ENCODE measurements at regions not wholly inside any gene's neighbourhood (a gene's known extent, or its start where the extent isn't known, plus 50 kb on each side); places are given as distances from the start of the nearest gene placed in this dataset.

DNA sequence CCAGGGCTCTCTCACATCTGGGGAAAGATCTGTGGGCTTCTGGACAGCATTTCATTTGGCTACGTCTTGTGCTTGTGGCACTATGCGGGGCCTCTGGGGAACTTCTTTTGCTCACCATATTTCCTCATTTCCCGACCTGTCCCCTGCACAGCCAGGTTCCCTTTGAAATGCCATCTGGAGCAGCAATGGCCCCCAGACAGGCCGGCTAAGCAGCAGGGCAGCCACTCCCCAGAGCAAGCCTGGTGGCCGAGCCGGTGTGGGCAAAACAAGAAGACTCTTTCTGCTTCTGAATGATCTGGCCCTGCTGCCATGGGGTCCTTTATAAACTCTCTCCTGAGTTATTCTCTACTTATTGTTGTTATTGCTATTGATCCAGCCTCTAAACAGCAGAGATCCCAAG is 190.7 kb upstream of the NECTIN1 start:
- Histone ChIP-seq H4K20me1 (ENCODE audit: control insufficient read depth, insufficient read depth, insufficient read length) (no peaks in the 10 kb centered on the region), H3K79me2 (ENCODE audit: insufficient read depth, low read length) (no peaks in the 10 kb centered on the region), H4K91ac (ENCODE audit: insufficient read length, low read depth, low read length) (no peak overlapping the region), H3K4me1 (ENCODE audit: insufficient read depth, low read length) (no peaks in the 10 kb centered on the region), H3K27me3 (ENCODE audit: insufficient read depth, low read length) (no peaks in the 10 kb centered on the region), H4K5ac (ENCODE audit: insufficient read length, low read depth, low read length) (no peak overlapping the region), H2BK15ac (ENCODE audit: low read depth, low read length) (no peak overlapping the region), H3K4ac (ENCODE audit: low read depth, low read length) (no peak overlapping the region), H3T11ph (ENCODE audit: low read length) (no peak overlapping the region), H3K14ac (ENCODE audit: insufficient read depth, low read length) (no peak overlapping the region), H3K4me2 (ENCODE audit: insufficient read depth, insufficient read length, low read length) (no peak overlapping the region), H2AK5ac (ENCODE audit: insufficient read length, low read length) (no peak overlapping the region), H3K23me2 (ENCODE audit: insufficient read length, low read depth, low read length, poor library complexity, severe bottlenecking) (no peaks in the 10 kb centered on the region), H3K79me1 (ENCODE audit: insufficient read depth, low read depth, low read length, poor library complexity, severe bottlenecking) (no peaks in the 10 kb centered on the region), H2BK12ac (ENCODE audit: insufficient read length, low read depth, low read length) (no peak overlapping the region), H3K9me3 (ENCODE audit: control insufficient read depth, low read depth, low read length) (no peaks in the 10 kb centered on the region), H4K8ac (replicated peaks; ENCODE audit: insufficient read length, low read depth, low read length) (no peak overlapping the region), H3K56ac (ENCODE audit: insufficient read length, low read depth, low read length) (no peak overlapping the region), H3K27ac (ENCODE audit: insufficient read length, low read depth, low read length) (no peak overlapping the region), H2BK120ac (ENCODE audit: low read depth, low read length, poor library complexity, severe bottlenecking) (no peak overlapping the region), H3K23ac (ENCODE audit: insufficient read length, low read depth, low read length) (no peak overlapping the region), H2BK20ac (ENCODE audit: low read depth, low read length, poor library complexity, severe bottlenecking) (no peak overlapping the region), H2BK5ac (ENCODE audit: insufficient read length, low read length) (no peak overlapping the region), H3K9ac (ENCODE audit: extremely low read depth, insufficient read length, low read length) (no peak overlapping the region), H2AFZ (ENCODE audit: low read length) (no peak overlapping the region), H3K18ac (ENCODE audit: insufficient read length, low read depth, low read length) (no peak overlapping the region)
- peaks cover 4 to 6% of the 10 kb centered on the region in 2 experiments for H3K9me3 Mint-ChIP-seq
- no peak overlapping the region for H3K4me3 Mint-ChIP-seq
- no CpG with 5 or more reads among the region's 6 CpGs for WGBS (ENCODE audit: extremely low coverage, insufficient read length, low lambda C conversion rate)
- peaks cover 7 to 21% of the 10 kb centered on the region in 2 experiments for H3K4me1 Mint-ChIP-seq
- peaks cover 0 to 5% (median 2%) of the 10 kb centered on the region in 3 experiments; a peak in 3 of 7 replicates for H3K36me3 Mint-ChIP-seq (ENCODE audit: insufficient read depth in 1 of 3, low read depth in 3 of 3)
- DNase-seq: no peak
- TF ChIP-seq CTCF (conservative IDR thresholded peaks at IDR 0.05): no peak
- no peak overlapping the region for H3K27ac Mint-ChIP-seq
- H3K27me3 Mint-ChIP-seq (ENCODE audit: low read depth): peaks cover 50% of the 10 kb centered on the region
